ENCODE measurements at regions not wholly inside any gene's neighbourhood (a gene's known extent, or its start where the extent isn't known, plus 50 kb on each side); places are given as distances from the start of the nearest gene placed in this dataset.
"Not testable (repeated sequence)": the region's sequence is repeated elsewhere in the genome, so short reads cannot be mapped to it uniquely, and the experiment has no call there.

DNA sequence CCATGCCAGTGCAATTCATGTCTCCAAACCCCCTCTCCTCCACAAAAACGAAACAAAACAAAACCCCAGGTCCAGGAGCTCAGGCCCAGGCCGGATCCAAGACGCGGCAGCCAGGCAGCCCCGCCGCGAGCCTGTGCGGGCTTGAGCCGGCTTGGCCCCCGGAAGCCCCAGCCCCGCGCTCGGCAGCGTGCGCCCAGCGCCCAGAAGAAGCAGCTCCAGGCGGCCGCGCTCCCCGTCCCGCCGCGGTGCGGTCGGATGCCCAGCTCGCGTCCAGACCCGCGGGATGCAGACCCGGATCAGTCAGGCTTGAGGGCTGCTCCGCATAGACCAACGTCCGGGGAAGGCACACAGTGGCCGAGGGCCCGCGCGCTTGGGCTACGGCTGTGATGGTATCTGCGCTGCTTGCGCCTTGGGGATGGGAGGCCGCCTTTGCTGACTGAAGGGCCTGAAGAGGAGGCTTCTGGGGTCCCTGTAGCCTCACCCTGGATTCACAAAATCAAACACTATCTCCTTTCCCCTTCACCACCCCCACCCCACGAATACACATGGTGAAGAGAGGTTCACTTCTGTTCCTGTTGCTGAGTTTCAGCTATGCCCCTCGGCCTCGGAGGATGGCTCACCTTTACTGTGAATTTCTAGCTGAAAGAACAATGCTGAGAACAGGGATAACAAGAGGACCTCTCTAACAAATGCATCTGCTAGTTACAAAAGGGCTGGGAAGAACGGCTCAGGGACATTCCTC, 79.9 kb upstream of the EN2 start:
- peak; percentile 77 for DNase-seq

DNA sequence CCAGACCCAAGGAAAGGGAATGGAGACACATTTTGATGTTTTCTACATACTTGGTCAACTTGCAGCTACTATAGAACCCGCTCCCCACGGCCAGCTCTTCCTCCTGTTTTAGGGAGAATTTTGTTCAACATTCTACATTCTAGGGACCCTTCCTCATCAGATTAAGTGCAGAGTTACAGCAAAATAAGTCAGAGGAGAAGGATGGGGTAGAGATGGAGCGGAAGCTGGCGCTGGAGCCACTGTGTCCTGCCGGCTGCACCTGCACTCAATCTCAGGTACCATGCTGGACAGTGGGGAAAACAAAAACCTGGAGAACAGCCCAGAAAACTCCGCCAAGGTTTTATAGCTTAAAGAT, 79.4 kb upstream of the EN2 start:
- no peak for DNase-seq

DNA sequence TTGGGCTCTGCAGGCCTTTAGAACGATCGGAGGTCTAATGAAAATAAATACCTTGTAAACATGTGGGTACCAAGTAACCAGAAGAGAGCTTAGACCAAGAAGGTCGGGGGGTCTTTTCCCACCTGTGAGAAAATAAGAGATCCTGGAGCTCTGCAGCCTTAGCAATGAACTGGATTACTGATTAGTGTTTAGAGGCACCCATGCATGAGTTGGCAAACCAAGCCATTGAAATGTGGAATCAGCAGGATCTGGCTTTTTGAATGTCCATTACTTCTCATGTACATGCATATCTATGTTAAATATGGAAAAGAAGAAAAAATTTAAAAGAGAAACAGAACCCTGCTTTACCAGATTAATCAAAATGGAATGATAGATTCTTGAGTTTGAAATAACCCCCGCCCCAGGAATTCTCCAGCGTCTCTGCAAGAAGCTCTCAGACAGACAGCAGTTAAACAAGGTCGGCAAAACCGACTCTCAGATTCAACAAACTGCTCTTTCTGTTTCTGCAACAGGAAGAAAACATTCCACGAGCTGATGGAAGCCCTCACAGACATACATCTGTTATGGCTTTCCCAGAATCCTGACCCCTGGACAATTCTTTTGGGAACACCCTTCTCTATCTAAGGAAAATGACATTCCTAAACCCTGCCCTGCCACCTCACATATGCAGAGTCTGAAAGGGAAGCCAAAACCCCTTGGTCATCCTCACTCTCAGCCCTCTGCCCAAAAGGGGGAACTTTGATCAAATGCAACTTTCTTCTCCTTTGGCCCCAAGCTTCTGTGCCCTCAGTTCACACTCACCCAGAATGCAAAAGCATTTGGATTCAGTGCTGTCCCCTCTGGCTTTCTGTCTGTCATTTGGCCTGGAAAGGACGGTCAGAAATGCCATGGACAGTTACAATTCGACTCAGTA, 78.7 kb upstream of the EN2 start:
- DNase-seq = peak; percentile 40

DNA sequence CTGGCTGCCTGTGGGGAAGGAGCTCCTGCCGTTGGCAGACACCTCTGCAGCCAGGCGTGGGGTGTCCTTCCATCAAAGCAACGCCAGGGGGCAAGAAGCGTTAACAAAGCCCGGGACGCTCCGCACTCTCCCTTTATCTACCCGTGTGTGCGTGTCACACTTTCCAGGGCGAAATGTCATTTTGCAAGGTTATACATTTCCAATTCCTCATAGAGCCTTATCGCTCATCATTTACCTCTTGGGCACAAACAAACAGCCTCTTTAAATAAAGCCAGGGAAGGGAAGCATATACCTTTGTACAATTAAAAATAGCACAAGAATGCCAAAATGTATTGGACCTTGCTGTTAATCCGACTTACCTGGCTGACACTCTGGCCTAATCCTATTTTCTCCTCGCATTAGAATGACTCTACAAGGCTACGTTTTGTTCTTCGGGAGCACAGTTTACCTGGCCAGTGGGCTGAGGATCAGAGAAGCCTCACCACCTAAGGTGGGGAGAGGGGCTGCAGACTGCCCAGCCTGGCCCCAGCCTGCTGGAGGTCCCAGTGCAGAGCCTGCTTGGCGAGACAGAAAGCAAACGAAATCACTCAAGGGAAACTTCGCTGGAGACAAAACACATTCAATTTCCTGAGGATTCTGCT, 77.6 kb upstream of the EN2 start:
- peak; percentile 81 for DNase-seq

DNA sequence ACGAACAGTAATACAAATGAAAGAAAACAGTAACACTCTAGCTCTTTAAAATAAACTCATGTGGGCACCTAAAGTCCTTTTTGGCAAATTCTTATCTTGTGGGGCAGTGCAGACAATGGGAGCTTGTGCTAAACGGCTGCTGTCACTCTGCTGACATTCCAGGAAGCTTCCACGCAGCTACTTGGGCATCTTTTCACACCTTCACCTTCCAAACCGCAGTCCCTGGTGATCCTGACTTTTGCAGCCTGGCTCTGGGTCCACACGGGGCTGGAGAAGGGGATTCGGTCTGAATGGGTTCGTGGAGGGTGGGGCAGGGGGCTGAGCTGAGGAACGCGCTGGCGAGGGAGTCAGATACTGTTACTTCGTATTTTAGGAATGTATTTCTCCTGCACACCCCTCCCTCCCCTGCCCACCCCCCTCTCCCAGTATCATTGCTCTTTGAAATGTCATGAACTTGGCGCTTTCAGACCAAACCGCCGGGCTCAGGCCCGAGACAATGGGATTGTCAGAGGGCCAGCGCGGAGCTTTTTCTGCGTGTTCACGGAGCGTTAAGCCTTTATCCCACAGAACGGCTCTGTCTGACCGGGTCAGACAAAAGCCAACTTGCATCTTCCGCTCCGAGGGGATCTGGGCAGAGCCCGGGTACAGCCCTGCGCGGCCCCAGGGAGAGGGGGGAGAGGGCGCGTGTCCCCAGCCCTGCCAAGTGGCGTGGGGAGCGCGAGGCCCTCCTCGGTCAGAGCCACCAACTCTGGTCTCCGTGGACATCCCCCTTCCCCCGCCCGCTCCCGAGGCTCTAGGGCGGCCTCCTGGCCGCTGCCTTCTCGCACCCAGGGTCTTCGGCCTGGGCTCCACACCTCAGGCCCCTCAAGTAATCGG, 76.7 kb upstream of the EN2 start:
- peak; percentile 84 for DNase-seq

DNA sequence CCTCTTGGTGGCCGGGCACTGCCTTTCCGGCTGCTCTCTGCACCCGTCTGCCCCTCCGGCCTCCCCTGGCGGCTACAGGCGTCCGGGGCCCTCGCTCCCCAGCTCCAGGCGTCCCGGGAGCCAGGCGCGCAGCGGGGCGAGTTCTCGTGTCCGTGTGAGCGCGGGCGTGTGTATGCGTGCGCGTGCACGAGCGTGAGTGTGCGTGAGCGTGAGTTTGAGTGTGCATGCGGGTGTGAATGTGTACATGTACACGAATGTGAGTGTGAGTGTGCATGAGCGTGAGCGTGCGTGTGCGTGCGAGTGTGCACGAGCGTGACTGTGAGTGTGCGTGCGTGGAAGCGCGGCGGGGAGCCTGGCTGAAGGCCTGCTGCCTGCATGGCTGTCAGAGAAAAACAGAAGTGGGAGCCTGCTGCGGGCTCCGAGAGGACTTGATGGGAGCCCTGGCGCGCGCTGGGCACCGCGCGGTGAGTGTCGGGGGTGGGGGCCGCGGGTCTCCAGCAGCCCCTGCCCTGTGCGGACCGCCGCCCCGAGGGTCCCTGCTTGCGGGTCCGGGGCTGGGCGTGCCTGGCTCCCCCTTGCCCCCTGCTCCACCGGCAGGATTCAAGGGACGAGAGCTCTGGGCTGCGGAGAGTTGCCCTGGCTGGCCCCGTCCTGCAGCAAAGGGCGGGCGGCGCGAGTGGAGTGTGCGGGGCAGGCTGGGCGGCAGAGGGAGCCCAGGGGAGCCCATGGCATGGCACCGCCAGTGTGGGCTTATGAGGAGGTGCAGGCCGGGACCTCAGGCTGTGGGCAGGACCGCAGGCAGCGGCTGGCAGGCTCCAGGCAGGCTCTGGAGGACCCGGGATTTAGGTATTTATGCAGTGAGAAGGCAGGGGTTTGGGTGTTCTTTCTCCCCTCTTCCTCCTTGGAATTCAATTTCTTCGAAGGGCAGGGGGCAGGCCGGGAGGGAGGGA, 75.8 kb upstream of the EN2 start:
- DNase-seq = peak; percentile 75

DNA sequence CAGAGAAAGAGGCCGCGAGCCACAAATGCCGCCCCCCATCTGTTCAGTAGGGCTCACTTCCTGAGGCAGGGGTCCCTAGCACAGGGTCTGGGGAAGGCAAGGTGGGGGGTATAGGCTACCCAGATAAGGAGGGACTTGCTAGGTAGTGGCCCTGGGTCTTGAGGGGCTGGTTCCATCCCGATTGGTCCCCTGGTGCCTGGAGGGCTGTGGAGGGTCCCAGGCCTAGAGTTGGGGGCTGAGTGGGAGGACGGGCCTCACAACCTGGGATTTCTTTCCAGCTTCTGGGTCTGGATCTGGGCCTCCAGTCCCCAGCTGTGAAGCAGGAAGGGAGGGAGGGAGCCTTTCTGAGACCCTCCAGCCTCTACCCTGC, 75.1 kb upstream of the EN2 start:
- DNase-seq = no peak

DNA sequence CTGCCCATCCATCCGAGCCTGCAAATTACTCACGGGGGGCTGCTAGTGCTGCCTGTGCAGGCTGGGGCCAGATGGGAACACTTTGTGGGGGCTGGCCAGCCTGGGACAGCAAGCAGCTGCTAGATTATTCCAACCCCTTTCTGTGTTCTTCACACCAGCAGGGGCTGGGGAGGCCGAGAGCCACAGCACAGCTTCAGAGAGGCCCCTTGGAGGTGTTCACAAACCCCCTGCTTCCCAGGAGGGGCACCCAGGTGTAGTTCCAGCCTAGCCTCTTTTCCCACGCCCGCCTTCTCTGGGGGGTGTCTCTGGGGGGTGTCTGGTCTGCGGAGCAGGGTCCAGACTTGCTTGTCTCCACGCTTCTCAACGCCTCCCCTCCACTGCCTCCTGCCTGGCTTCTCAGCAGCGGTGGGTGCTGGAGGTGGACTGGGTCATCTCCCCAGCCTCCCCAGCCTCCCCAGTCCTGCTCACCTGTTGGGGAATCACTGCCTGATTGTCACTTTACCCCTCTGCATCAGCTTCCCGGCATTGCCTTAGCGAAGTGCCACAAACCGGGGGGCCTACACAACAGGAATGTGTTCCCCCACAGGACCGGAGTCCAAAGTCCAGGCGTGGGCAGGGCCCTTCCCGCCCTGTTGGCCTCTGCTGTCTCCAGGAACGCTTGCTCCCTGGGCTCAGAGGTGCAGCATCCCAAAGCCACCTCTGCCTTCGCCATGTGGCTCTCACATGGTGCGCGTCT, 74.0 kb upstream of the EN2 start:
- peak; percentile 21 for DNase-seq

DNA sequence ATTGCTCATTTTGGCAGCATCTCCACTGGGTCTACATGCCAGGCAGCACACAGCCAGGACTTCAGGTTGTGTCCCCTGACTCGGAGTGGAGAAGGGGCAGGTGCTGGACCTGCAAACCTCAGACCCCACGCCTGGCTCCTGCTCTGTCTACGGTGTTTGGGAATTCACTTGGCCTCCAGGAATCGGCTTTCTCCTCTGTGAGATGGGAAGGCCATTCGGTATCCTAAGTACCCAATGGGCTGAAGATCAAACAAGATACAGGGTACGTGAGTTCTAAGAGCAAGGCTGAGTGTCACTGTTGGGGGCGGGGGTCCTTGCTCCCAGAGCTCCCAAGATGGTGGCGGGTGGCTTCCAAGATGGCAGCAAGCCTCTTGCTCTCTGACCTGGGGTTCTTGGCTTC, 73.2 kb upstream of the EN2 start:
- DNase-seq = no peak

DNA sequence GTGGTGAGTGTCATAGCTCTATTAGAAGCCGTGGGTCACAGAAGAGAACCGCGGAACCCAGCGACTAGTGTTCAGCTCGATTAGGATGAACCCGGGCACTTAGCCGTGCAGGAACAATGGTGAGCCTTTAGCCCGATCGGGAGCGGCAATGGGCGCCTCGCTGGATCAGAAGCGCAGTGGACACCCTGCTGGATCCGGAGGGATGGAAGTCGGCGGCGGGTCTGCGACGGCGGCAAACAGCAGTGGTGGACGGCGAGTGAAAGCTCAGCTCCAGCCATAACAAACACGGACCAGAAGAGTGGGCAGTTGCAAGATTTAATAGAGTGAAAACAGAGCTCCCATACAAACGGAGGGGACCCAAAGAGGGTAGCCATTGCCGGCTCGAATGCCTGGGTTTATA, 72.7 kb upstream of the EN2 start:
- DNase-seq = not testable (repeated sequence)

DNA sequence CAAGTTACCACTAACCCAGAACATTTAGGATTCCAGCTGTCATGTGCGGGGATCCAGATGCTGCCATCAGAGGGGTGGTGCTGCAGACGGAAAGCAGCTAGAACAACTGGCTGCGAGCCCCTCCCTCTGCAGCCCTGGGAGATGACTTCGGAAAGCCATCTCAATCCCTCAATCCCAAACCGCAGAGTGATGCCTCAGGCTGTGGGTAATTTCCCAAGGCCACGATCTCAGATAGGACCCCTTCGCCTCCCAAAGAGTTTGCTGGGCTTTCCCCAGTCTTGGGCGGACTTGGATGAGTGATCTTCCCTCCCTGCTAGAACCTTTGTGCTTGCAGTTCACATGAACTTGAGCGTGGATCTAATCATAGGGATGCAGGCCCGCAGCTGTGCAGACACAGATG, 71.3 kb upstream of the EN2 start:
- DNase-seq = no peak

DNA sequence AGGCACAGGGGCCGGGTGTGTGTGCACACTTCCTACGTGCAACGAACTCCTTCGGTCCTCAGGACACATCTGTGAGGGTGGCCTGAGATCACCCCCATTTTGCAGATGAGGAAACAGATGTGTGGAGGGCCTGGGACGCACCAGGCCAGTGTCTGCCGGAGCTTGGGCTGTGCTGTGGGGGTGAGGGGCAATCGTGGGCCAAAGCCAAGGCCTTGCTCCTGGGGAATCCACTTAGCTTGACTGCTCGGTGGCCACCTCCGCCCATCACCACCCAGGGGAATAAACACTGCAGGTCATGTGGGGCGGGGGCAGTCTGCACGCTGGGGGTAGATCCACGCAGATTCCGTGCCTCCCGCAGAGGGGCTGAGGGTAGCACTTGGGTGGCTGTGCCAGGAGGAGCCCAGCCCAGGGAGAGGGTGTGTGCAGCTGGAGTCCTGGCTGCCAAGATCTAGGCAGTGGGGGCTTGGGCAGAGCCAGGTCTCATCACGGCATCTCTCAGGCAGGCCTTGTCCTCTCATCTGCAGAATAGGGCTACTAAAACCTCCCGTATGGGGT, 70.8 kb upstream of the EN2 start:
- no peak for DNase-seq

DNA sequence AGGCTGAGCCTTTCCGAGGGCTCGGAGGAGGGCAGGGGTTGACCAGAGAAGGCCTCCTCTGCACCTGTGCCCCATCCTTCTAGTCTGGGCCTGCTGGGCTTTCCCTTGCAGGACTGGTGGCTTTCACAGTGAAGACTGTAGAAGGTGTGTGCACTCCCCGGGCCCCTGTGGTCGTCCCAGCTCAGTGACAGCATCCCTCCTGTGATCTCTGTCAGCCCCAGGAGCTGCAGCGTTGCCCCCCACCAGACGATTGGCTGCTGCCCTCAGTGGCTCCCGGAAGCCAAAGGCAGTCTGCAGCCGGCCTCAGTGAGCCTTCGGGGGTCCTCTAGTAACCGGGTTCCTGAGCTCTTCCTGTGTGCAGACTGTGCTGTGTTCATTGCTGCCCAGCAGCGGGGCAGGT, 69.4 kb upstream of the EN2 start:
- DNase-seq = no peak

DNA sequence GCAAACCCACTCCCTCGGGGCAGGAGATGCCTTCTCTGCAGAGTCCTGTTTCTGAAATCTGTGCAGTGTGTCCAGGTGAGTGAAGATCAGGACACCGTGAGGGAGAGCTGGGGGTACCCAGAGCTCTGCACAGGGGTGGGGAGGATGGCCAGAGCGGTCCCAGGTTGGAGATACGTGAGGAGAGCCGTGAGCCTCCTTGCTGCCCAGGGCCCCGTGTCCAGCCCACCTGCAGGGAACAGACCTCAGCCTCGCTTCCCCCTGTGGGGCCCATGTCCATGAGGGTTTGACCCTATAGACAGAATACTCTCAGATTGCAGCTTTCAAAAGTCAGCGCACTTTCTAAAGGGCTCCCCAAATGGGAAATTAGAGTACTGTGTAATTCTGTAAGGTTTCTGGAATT, 66.5 kb upstream of the EN2 start:
- DNase-seq = no peak

DNA sequence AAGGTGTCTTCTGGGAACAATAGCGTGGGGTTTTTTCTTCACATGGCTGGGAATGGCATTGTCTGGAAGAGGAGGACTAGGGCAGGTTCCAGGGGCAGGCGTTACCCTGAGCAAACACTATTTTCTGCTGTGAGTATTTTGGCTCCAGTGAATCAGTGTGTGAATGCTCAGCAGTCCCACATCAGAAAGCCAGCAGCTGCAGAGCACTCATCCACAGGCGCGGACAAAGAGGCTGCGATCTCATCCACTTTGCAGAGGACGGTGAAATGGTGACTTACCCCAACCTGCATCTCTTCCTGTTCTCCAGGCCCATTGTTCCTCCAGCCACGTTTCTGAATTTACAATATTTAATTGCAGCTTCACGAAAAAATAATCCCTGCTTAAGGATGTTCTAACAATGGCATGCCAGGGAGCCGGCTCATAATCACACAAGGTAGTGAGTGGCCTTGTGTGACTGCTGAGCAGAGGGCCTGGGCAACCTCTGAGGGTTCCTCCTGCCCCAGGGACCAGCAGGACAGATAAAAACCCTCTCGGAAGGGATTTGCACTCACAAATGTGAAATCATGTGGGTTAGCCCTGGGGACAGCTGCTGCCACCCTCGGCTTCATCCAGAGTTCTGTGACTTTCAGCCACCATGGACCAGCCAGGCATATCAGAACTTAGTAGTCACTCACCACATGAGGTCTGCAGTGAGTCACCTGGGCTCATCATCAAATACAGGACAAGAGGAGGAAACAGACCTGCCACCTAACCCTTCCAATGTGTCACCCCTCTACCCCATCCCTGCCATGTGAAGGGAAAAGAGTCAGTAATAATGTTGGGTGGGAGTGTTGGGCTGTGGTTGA, 65.0 kb upstream of the EN2 start:
- peak; percentile 13 for DNase-seq

DNA sequence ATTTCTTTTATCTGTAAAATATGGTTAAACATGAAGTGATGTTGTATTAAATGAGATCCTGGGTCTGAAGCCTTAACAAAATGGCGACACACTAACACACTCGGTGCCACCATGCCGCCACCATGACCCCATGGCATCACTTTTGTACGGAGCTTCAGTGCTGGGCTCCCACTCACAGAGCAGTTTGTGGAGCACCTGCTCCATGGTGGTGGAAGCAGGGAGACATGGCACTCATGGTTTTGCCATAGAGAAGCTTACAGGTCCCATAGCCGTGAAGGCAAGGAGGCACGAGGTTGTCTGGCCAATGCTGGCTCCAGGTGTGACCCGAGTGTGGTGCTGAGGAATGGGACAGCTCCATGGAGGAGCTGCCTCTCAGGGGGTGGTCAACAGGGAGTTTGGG, 63.5 kb upstream of the EN2 start:
- DNase-seq = no peak

DNA sequence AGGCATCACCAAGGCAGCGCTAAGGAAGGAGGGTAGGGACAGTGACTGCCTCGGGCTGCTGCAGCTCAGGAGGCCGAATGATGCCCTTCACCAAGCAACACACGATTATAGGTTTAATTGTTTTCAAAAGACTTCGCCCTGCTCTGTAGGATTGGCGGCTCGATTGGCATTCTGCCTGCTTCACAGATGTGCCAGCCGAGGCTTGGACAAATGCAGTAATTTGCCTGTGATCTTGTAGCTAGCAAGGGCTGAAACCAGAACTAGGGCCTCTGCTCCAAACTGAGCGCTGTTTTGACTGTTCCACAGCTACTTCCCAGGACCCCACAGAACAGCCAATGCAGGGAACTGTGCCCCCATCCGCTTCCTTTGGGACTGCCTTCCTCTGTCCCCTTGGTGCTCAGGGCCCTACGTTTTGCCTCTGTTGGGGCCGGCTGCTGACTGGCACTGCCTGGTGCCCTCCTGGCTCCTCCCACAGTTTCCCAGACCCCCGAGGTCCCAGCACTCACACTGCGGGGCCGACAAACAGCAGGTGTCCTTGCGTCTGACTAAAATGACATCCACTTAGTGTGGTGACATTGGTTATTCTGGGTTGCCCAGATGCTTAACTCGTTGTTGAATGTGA, 62.6 kb upstream of the EN2 start:
- peak; percentile 30 for DNase-seq

DNA sequence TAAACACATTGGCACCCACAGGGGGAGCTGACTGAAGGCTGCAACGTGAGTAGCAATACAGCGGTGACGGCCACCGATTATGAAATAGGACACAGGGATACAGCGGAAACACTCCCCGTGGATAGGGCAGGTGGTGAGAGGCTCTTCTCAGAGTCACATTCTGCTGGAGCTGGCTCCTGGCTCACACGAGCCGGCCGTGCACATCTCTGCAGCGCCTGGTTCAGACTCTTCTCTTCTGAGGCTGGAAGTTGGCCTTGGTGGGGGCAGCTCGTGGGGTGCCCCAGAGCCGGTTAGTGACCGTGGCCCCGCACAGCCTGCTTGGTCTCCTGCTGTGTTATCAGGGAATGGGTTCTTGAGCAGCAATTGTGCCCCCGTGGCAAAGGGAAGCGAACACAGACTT, 61.3 kb upstream of the EN2 start:
- DNase-seq = no peak

Measured in retina (tissue), 1 donor.